IPS-18a (cell line): ENCODE measurements at regions not wholly inside any gene's neighbourhood (a gene's known extent, or its start where the extent isn't known, plus 50 kb on each side); places are given as distances from the start of the nearest gene placed in this dataset.

Source experiments
- H3K27ac ChIP-seq: one replicate; pipeline ENCODE4 v1.5.1; 2013; ENCODE audit warnings: low read length
- H3K27me3 ChIP-seq: one replicate; pipeline ENCODE4 v1.6.1; 2013; ENCODE audit warnings: mild to moderate bottlenecking, low read length; ENCODE audit not compliant: control insufficient read depth, insufficient read depth
- H3K36me3 ChIP-seq: one replicate; pipeline ENCODE4 v1.6.1; 2013; ENCODE audit warnings: low read depth, low read length; ENCODE audit not compliant: control insufficient read depth
- H3K4me1 ChIP-seq: one replicate; pipeline ENCODE4 v1.6.1; 2013; ENCODE audit warnings: low read depth, low read length; ENCODE audit not compliant: control insufficient read depth
- H3K4me3 ChIP-seq: one replicate; pipeline ENCODE4 v1.5.1; 2013; ENCODE audit warnings: low read length
- H3K9ac ChIP-seq: one replicate; pipeline ENCODE4 v1.6.1; 2013; ENCODE audit warnings: mild to moderate bottlenecking, low read length, moderate library complexity
- H3K9me3 ChIP-seq: one replicate; pipeline ENCODE4 v1.6.1; 2013; ENCODE audit warnings: low read depth, low read length; ENCODE audit not compliant: control insufficient read depth

DNA sequence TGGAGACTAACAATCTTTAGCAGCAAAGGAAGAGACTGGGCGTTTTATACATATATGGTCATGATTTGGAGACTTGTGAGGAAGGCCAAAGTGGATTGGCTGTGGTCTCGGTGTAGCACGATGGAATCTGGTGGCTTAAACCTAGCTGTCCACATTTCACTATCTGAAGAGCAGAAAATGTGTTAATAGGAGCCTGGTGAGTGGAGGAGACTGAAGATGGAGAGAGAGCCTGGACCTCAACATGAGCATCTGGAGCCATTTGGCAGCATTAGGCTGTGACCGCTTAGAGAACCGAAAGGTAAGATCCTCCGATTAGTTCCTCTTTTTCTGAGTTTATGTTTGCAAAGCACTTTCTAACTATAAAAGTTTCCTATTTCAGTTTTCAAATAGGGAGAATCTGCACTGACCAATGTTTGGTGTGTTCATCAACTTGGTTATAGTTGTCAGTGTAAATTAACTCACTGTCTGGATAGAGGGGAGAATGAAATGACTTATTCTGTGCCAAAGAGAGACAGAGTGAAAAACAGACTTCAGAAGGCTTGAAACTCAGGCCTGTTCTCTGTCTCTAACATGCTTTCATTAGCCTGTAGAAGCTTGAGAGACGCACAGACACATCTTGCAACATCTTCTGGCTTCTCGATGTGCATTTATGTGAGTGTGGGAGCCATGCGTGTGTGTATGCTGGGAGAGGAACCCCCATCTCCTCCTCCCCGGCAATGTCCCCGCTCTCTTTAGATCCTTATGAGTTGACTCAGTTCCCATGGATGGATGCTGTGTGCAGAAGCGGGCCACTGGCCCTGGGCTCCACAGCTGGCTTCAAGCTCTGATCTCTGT is 244.7 kb upstream of the TBL1XR1 start:
- H3K4me3 ChIP-seq: no peak overlapping the region
- H3K27me3 ChIP-seq: no peaks in the 10 kb centered on the region
- no peak overlapping the region for H3K9ac ChIP-seq
- no peaks in the 10 kb centered on the region for H3K4me1 ChIP-seq
- no peak overlapping the region for H3K27ac ChIP-seq
- no peaks in the 10 kb centered on the region for H3K9me3 ChIP-seq
- H3K36me3 ChIP-seq: no peaks in the 10 kb centered on the region

DNA sequence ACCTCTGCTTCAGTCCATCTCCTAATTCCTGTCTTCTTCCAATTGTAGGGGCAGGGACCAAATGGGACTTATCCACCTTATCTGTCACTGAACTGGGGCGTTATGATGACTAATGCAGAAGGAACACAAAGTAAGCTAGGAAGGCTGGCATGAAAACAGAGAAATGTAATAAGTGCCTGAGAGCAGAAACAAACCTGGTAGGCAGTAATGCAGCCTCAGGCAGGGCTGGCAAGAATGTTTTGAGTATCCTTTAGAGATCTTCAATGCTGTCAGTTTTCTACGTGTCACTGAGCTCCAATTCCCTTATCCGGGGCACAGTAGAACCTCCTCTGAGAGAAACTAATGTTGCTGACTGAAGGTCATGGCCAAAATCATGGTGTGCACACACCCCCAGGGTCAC is 246.2 kb upstream of the TBL1XR1 start:
- no peak overlapping the region for H3K9ac ChIP-seq
- H3K36me3 ChIP-seq: no peaks in the 10 kb centered on the region
- H3K4me1 ChIP-seq: no peaks in the 10 kb centered on the region
- H3K27me3 ChIP-seq: no peaks in the 10 kb centered on the region
- no peak overlapping the region for H3K4me3 ChIP-seq
- H3K27ac ChIP-seq: no peak overlapping the region
- no peaks in the 10 kb centered on the region for H3K9me3 ChIP-seq

DNA sequence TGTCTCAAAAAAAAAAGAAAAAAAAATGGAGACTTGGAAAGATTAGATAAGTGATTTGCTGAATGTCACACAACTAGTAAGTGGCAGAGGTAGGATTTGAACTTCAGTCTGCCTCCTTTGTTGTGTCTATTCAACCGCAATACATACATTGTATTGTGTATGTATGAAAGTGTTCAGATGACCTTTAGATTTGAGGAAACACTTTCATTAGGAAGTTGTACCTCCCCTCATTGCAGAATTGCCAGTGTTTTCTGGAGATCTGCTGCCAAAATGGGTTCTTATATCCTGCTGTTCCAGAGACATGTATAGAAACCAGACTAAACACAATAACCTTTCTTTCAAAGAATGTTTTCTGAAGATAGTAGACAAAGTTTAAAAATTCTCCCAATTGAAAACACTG is 247.4 kb upstream of the TBL1XR1 start:
- Histone ChIP-seq H3K27ac (no peak overlapping the region), H3K27me3 (no peaks in the 10 kb centered on the region), H3K4me3 (no peak overlapping the region), H3K4me1 (no peaks in the 10 kb centered on the region), H3K9me3 (no peaks in the 10 kb centered on the region), H3K9ac (no peak overlapping the region), H3K36me3 (no peaks in the 10 kb centered on the region)

DNA sequence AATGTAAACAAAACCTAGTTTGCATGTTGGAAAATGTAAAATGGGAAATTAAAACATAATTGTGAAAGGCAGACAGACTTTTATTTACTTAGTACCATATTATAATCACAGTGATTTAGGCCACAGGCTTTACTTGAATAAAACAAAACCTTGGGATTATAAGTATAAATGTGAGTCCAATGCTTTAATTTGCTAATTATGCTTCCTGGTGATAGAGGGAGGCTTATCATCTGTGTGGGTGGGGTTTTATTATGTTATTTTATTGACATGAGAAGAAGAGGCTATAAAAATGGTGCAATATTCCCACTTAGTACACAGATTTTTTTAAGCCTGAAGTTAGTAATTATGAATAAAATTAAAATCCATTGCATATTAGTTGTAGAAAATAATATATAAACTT is 248.3 kb upstream of the TBL1XR1 start:
- no peak overlapping the region for H3K27ac ChIP-seq
- no peaks in the 10 kb centered on the region for H3K36me3 ChIP-seq
- no peaks in the 10 kb centered on the region for H3K4me1 ChIP-seq
- no peaks in the 10 kb centered on the region for H3K27me3 ChIP-seq
- no peaks in the 10 kb centered on the region for H3K9me3 ChIP-seq
- no peak overlapping the region for H3K9ac ChIP-seq
- no peak overlapping the region for H3K4me3 ChIP-seq

DNA sequence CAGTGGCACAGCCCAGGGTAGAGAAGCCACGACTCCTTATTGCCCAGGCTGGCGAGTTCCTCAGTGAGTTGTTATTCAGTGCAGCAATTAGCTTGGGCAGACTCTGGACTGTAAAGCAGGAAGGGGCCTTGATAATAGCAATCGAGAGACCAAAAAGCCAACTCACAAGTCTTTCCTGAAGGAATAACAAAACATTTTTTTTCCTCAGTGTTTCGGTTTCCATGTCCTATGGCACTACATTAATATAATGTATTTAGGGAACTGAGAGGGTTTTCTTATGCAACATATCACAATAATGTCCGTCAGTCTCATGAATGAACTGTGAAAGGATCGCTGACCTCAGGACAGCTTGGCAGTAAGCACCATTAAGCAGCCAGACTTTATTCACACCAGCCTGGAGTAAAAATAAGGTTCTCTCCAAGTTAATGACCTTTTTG is 248.9 kb upstream of the TBL1XR1 start:
- Histone ChIP-seq H3K4me3 (no peak overlapping the region), H3K27me3 (no peaks in the 10 kb centered on the region), H3K9me3 (no peaks in the 10 kb centered on the region), H3K4me1 (peaks cover 3% of the 10 kb centered on the region), H3K36me3 (no peaks in the 10 kb centered on the region), H3K9ac (no peak overlapping the region), H3K27ac (no peak overlapping the region)

DNA sequence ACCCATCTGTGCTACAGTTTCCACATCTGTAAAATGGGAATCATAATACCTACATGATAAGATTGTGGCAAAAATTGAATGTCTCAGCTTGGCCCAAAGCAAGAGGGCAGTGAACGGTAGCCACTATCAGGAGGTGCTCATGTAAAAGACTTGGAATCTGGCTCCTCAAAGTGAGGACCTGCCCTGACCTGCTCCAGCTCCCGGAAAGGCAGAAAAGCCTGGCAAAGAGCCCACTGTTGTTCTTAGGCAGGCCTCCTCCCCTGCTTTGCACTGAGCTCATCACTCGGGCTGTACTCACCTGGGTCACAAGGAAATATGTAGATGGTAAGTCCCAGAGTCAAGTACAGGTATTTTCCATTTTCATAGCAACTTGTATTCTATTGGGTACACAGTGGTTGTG is 250.7 kb upstream of the TBL1XR1 start:
- H3K27me3 ChIP-seq: no peaks in the 10 kb centered on the region
- H3K27ac ChIP-seq: no peak overlapping the region
- H3K4me1 ChIP-seq: peaks cover 10% of the 10 kb centered on the region
- no peaks in the 10 kb centered on the region for H3K9me3 ChIP-seq
- no peak overlapping the region for H3K9ac ChIP-seq
- no peak overlapping the region for H3K4me3 ChIP-seq
- H3K36me3 ChIP-seq: no peaks in the 10 kb centered on the region

DNA sequence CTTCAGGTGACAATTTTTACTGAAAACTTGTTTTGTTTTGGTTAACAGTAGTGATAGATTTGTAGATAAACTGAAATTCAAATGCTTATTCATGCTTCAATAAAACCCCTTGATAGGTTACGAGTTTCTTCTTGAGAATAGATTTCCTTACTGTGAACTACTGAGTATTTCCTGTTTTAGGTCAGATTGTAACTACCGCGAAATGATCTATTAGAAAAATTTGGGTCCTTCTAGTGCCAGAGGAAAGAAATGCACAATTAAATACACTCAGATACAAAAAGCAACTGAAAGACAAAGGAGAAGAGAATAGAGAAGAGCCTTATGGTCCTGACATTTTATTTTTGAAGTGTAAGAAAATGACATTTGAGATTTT is 251.7 kb upstream of the TBL1XR1 start:
- Histone ChIP-seq H3K4me1 (peaks cover 10% of the 10 kb centered on the region), H3K4me3 (no peak overlapping the region), H3K9me3 (no peaks in the 10 kb centered on the region), H3K9ac (no peak overlapping the region), H3K27ac (no peak overlapping the region), H3K27me3 (no peaks in the 10 kb centered on the region), H3K36me3 (no peaks in the 10 kb centered on the region)

DNA sequence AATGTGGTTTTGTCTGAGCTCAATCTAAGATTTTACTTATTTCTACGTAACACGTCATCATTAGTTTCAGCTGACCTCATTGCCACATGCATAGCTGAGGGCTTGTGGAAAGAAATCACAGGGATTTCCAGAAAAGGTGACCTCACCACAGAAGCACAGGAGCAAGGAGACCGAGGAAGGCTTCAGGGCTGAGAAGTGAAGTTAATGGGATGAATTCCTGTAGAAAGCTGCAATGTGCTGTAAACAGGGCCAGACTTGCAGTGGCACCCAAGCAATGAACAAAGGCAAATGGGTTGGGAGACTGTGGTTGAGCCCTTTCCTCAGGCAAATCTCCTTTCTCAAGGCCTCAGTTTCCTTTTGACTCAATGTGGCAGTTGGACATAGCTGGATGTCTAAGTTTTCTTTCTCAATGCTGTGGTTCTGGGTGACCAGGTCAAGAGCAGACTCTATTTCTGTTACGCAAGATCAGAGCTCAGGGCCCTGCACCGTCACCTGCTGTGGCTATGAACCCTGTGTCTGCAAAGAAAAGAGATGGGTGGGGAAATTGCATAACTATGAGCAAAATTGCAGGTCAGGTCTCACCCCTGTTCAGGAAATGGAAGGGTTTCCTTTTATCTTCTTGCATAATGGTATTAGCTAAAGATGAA is 252.2 kb upstream of the TBL1XR1 start:
- no peaks in the 10 kb centered on the region for H3K27me3 ChIP-seq
- no peak overlapping the region for H3K27ac ChIP-seq
- no peaks in the 10 kb centered on the region for H3K9me3 ChIP-seq
- no peaks in the 10 kb centered on the region for H3K36me3 ChIP-seq
- peaks cover 10% of the 10 kb centered on the region for H3K4me1 ChIP-seq
- H3K9ac ChIP-seq: no peak overlapping the region
- H3K4me3 ChIP-seq: no peak overlapping the region

DNA sequence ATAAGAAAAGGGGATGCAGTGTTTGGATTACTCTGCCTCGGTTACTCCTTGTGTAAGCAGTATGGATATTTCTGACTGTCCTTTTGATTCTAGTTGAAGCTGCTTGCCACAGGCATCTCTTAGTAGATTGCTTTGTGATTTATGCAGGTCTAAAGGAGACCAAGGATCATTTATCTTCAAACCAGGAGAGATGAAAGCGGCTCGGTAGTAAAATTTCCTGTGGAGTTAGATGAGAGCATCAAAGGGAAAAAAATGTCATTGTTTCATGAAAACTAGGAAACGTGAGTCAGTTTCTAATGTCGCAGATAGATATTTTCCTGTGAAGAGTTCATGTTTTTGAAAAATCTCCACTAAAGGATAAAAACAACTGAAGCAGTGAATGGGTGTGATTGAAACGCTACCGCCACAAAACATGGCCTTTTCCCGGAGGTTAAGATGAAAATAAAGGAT is 254.0 kb upstream of the TBL1XR1 start:
- no peaks in the 10 kb centered on the region for H3K36me3 ChIP-seq
- H3K9ac ChIP-seq: no peak overlapping the region
- no peak overlapping the region for H3K4me3 ChIP-seq
- H3K4me1 ChIP-seq: peaks cover 10% of the 10 kb centered on the region
- H3K27ac ChIP-seq: no peak overlapping the region
- H3K27me3 ChIP-seq: no peaks in the 10 kb centered on the region
- H3K9me3 ChIP-seq: no peaks in the 10 kb centered on the region

DNA sequence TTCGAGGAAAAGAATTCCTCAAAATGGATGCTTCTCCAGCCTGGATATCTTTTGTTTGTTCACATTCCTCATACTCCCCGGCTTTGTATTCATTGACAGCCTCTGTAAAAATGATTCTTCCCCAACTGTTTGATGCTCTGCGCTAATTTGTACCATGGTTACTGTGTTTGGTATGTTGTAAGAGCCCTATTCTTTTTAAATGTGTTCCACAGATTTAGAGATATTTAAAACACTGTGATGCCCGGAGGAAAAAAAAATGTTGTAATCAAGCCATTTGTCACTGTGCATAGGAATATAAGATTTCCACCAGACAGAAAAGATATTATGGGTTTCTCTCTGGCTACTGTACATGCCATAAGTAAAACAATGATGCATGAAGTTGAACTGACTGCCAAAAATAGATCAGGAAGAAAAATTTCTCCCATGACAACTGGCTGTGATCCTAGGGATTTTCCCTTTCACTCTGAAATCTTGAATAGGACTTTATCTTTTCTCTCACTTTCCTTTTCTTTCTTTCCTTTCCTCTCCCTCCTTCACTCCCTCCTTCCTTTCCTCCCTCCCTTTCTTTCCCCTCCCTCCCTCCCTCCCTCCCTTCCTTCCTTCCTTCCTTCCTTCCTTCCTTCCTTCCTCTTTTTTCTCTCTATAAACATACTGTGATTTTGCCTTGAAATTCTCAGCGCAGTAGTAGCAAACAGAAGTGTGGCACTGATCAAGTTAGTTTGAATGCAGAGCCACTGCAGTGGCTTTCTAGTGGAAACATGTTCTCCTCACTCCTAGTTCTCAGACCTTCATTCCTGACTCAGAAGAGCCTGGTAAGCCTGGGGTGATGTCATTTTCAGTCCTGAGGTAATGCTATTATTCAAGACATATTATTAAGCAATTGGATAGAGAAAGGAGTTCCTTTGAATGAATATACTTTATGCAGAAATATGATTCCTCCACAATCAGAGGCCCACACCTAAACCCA is 254.9 kb upstream of the TBL1XR1 start:
- Histone ChIP-seq H3K27ac (no peak overlapping the region), H3K27me3 (no peaks in the 10 kb centered on the region), H3K4me3 (no peak overlapping the region), H3K4me1 (peaks cover 10% of the 10 kb centered on the region), H3K36me3 (no peaks in the 10 kb centered on the region), H3K9ac (no peak overlapping the region), H3K9me3 (peaks cover under 1% of the 10 kb centered on the region)

DNA sequence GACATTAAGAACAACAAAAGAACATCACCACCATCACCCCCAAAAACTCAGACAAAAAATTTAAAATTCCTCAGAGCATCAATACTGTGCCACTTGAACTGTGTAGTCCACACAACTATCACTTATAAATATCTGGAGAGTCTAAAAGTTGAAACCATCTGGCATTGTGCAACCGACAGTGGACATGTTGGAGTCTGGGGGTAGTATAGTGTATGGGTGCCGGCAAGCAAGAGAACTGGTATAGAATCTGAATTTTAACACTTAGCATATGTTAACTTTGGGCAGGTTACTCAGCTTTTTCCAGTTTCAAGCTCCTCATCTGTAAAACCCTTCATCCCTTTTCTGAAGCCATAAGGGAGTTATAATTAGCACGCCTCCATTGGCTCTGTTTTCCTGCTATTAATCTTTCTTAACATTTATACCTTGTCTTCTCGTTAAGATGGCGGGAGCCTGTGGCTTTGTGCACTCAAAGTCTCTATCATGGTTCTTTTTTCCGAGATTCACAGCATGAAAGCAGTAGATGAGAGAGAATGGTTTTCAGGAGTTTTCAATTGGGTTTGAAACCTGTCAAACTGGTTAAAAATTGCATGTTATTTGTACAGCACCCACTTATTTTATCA is 255.7 kb upstream of the TBL1XR1 start:
- no peaks in the 10 kb centered on the region for H3K27me3 ChIP-seq
- H3K9ac ChIP-seq: no peak overlapping the region
- peaks cover 3% of the 10 kb centered on the region for H3K9me3 ChIP-seq
- H3K36me3 ChIP-seq: no peaks in the 10 kb centered on the region
- no peak overlapping the region for H3K27ac ChIP-seq
- H3K4me3 ChIP-seq: no peak overlapping the region
- peaks cover 10% of the 10 kb centered on the region for H3K4me1 ChIP-seq
